ENCODE measurements at regions not wholly inside any gene's neighbourhood (a gene's known extent, or its start where the extent isn't known, plus 50 kb on each side); places are given as distances from the start of the nearest gene placed in this dataset.

DNA sequence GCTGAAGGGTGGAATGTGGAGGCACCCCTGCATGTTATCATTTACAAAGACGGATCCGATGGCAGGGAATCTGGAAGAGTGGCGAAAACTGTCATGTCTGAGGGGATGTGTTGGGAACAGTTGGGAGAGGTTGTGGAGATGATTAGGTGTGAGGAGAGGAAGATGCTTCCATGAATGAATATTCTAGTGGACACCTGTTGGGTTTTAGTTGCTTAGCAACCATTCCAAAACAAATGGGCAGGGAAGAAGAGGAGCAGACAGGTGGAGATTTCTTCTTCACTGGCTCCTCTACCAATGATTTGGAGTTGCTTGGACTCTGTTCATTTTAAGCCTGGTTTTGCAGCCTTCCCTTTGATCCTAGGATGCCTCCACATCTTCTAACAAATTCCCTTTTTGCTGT lies 465.3 kb upstream of the CLINT1 start:
- no peaks in the 10 kb centered on the region for H3K36me3 ChIP-seq (ENCODE audit: control insufficient read depth in 2 of 2, extremely low read depth in 1 of 2, insufficient read depth in 2 of 2, low read length in 2 of 2)
- H4K20me1 ChIP-seq (ENCODE audit: control insufficient read depth, extremely low read depth, insufficient read depth, low read length) = no peaks in the 10 kb centered on the region
- dilution Hi-C loops (cut with MboI; ENCODE audit: extremely low pct_ligation_motif_present, low sequenced_read_pairs) = no loop called here
- no peak for DNase-seq (ENCODE audit: low read depth, low spot score)
- FAIRE-seq = no peak
- no peaks in the 10 kb centered on the region for H3K4me1 ChIP-seq (ENCODE audit: control insufficient read depth, extremely low read depth, insufficient read depth, low read length)
- H3K9me3 ChIP-seq (ENCODE audit: control insufficient read depth, low read depth, low read length) = no peaks in the 10 kb centered on the region
- no peak overlapping the region for H3K27ac ChIP-seq (ENCODE audit: control insufficient read depth, insufficient read depth, low read length)
- no peak overlapping the region for H2AFZ ChIP-seq (ENCODE audit: control insufficient read depth, low read length)
- H3K27me3 ChIP-seq (ENCODE audit: control insufficient read depth, extremely low read depth, insufficient read depth, low read length) = no peaks in the 10 kb centered on the region
- H3K4me2 ChIP-seq (ENCODE audit: control insufficient read depth, extremely low read depth, insufficient read depth, low read depth, low read length) = no peak overlapping the region
- H3K79me2 ChIP-seq (ENCODE audit: control insufficient read depth, insufficient read depth, low read length) = no peaks in the 10 kb centered on the region
- TF ChIP-seq, protein P1, sequence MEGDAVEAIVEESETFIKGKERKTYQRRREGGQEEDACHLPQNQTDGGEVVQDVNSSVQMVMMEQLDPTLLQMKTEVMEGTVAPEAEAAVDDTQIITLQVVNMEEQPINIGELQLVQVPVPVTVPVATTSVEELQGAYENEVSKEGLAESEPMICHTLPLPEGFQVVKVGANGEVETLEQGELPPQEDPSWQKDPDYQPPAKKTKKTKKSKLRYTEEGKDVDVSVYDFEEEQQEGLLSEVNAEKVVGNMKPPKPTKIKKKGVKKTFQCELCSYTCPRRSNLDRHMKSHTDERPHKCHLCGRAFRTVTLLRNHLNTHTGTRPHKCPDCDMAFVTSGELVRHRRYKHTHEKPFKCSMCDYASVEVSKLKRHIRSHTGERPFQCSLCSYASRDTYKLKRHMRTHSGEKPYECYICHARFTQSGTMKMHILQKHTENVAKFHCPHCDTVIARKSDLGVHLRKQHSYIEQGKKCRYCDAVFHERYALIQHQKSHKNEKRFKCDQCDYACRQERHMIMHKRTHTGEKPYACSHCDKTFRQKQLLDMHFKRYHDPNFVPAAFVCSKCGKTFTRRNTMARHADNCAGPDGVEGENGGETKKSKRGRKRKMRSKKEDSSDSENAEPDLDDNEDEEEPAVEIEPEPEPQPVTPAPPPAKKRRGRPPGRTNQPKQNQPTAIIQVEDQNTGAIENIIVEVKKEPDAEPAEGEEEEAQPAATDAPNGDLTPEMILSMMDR (optimal IDR thresholded peaks at IDR 0.05 in 1 of 3, IDR thresholded peaks at IDR 0.05 in 1 of 3, conservative IDR thresholded peaks at IDR 0.05 in 1 of 3; ENCODE audit: extremely low read depth in 1 of 3, insufficient read depth in 2 of 3, low read length in 3 of 3) = no peak
- no peak for TF ChIP-seq EZH2 (IDR thresholded peaks at IDR 0.05; ENCODE audit: low read length)
- no peaks in the 10 kb centered on the region for H3K9me1 ChIP-seq (ENCODE audit: control insufficient read depth, extremely low read depth, insufficient read depth, low read length)
- no peak overlapping the region for H3K4me3 ChIP-seq (ENCODE audit: control insufficient read depth in 2 of 3, extremely low read depth in 1 of 3, insufficient read depth in 2 of 3, low read depth in 1 of 3, low read length in 3 of 3)
- H3K9ac ChIP-seq (ENCODE audit: control insufficient read depth, extremely low read depth, insufficient read depth, low read length) = no peak overlapping the region

DNA sequence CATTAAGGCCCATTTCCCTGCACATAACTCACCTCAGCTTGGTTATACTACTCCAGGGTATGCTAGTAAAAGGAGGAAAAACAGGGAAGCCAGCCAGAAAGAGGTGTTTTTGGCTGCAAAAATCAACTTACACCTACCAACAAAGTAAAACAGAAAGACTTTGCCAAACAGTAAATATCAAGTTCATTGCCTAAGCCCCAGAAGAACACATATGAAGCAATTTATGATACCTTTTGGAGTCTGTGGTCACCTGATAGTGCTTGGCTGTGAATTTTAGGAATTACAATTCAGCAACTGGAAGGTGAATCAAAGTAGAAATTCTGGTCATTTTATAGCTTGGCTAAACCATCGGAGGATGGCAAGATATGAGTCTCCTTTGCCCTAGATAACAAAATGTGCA lies 463.7 kb upstream of the CLINT1 start:
- H3K27me3 ChIP-seq (ENCODE audit: control insufficient read depth, extremely low read depth, insufficient read depth, low read length) = no peaks in the 10 kb centered on the region
- no peak for FAIRE-seq

More for the DNA sequence above, 463.7 kb upstream of the CLINT1 start:
- DNase-seq (ENCODE audit: low read depth, low spot score) = no peak
- H3K36me3 ChIP-seq (ENCODE audit: control insufficient read depth in 2 of 2, extremely low read depth in 1 of 2, insufficient read depth in 2 of 2, low read length in 2 of 2) = no peaks in the 10 kb centered on the region
- H3K4me2 ChIP-seq (ENCODE audit: control insufficient read depth, extremely low read depth, insufficient read depth, low read depth, low read length) = no peak overlapping the region
- no peak overlapping the region for H3K9ac ChIP-seq (ENCODE audit: control insufficient read depth, extremely low read depth, insufficient read depth, low read length)
- no peaks in the 10 kb centered on the region for H3K9me1 ChIP-seq (ENCODE audit: control insufficient read depth, extremely low read depth, insufficient read depth, low read length)
- H3K4me3 ChIP-seq (ENCODE audit: control insufficient read depth in 2 of 3, extremely low read depth in 1 of 3, insufficient read depth in 2 of 3, low read depth in 1 of 3, low read length in 3 of 3) = no peak overlapping the region
- no peaks in the 10 kb centered on the region for H4K20me1 ChIP-seq (ENCODE audit: control insufficient read depth, extremely low read depth, insufficient read depth, low read length)
- no peak overlapping the region for H3K27ac ChIP-seq (ENCODE audit: control insufficient read depth, insufficient read depth, low read length)
- dilution Hi-C loops (cut with MboI; ENCODE audit: extremely low pct_ligation_motif_present, low sequenced_read_pairs) = no loop called here
- TF ChIP-seq, protein P1 (optimal IDR thresholded peaks at IDR 0.05 in 1 of 3, IDR thresholded peaks at IDR 0.05 in 1 of 3, conservative IDR thresholded peaks at IDR 0.05 in 1 of 3; ENCODE audit: extremely low read depth in 1 of 3, insufficient read depth in 2 of 3, low read length in 3 of 3) = no peak
- TF ChIP-seq EZH2 (IDR thresholded peaks at IDR 0.05; ENCODE audit: low read length) = no peak
- no peak overlapping the region for H2AFZ ChIP-seq (ENCODE audit: control insufficient read depth, low read length)
- no peaks in the 10 kb centered on the region for H3K9me3 ChIP-seq (ENCODE audit: control insufficient read depth, low read depth, low read length)
- H3K4me1 ChIP-seq (ENCODE audit: control insufficient read depth, extremely low read depth, insufficient read depth, low read length) = no peaks in the 10 kb centered on the region
- no peaks in the 10 kb centered on the region for H3K79me2 ChIP-seq (ENCODE audit: control insufficient read depth, insufficient read depth, low read length)

All from keratinocyte (primary cell).